ENCODE measurements at regions not wholly inside any gene's neighbourhood (a gene's known extent, or its start where the extent isn't known, plus 50 kb on each side); places are given as distances from the start of the nearest gene placed in this dataset.

- CTCF ChIA-PET: no interaction called here
- Mint-ChIP-seq H3K27me3 (ENCODE audit: insufficient read depth, unreplicated experiment) (peaks cover 4% of the 10 kb centered on the region), H3K4me3 (ENCODE audit: unreplicated experiment) (no peak overlapping the region), H3K27ac (ENCODE audit: unreplicated experiment) (no peak overlapping the region), H3K36me3 (ENCODE audit: insufficient read depth, unreplicated experiment) (no peaks in the 10 kb centered on the region), H3K4me1 (ENCODE audit: low read depth, unreplicated experiment) (no peaks in the 10 kb centered on the region), H3K9me3 (ENCODE audit: unreplicated experiment) (no peaks in the 10 kb centered on the region)
- TF ChIP-seq CTCF (IDR thresholded peaks at IDR 0.05; ENCODE audit: insufficient read depth in 1 of 2, low read depth in 1 of 2, low read length in 1 of 2, severe bottlenecking in 1 of 2, unreplicated experiment in 1 of 2): no peak
- POLR2A ChIA-PET: no interaction called here
- no TSS peak for BruUV-seq (replicated peaks)
- DNase-seq: no peak
- Histone ChIP-seq H3K36me3 (ENCODE audit: control insufficient read depth, insufficient read depth, low read length) (no peaks in the 10 kb centered on the region), H3K27me3 (replicated peaks; ENCODE audit: control insufficient read depth, insufficient read depth, low read length) (no peaks in the 10 kb centered on the region), H3K9me3 (no peaks in the 10 kb centered on the region), H3K4me1 (no peaks in the 10 kb centered on the region), H3K4me3 (ENCODE audit: low read depth, low read length) (no peak overlapping the region)
- intact Hi-C loops (cut with micrococcal nuclease; ENCODE audit: unreplicated experiment): no loop called here
These were observed 162.7 kb upstream of the S1PR3 start for GRCh38 chr9:88828492-88828974.

GRCh38 chr9:88829276-88829675 is 162.0 kb upstream of the S1PR3 start:
- no peaks in the 10 kb centered on the region for H3K4me1 ChIP-seq
- no TSS peak for BruUV-seq (replicated peaks)
- ChIA-PET POLR2A (no interaction called here), CTCF (no interaction called here)
- intact Hi-C loops (cut with micrococcal nuclease; ENCODE audit: unreplicated experiment): no loop called here
- TF ChIP-seq CTCF (IDR thresholded peaks at IDR 0.05; ENCODE audit: insufficient read depth in 1 of 2, low read depth in 1 of 2, low read length in 1 of 2, severe bottlenecking in 1 of 2, unreplicated experiment in 1 of 2): no peak
- Mint-ChIP-seq H3K9me3 (ENCODE audit: unreplicated experiment) (no peaks in the 10 kb centered on the region), H3K36me3 (ENCODE audit: insufficient read depth, unreplicated experiment) (no peaks in the 10 kb centered on the region), H3K4me3 (ENCODE audit: unreplicated experiment) (no peak overlapping the region), H3K27me3 (ENCODE audit: insufficient read depth, unreplicated experiment) (peaks cover 4% of the 10 kb centered on the region), H3K4me1 (ENCODE audit: low read depth, unreplicated experiment) (no peaks in the 10 kb centered on the region), H3K27ac (ENCODE audit: unreplicated experiment) (no peak overlapping the region)
- H3K4me3 ChIP-seq (ENCODE audit: low read depth, low read length): no peak overlapping the region
- DNase-seq: no peak
- no peaks in the 10 kb centered on the region for H3K27me3 ChIP-seq (replicated peaks; ENCODE audit: control insufficient read depth, insufficient read depth, low read length)
- no peaks in the 10 kb centered on the region for H3K36me3 ChIP-seq (ENCODE audit: control insufficient read depth, insufficient read depth, low read length)
- no peaks in the 10 kb centered on the region for H3K9me3 ChIP-seq

GRCh38 chr9:88831713-88832407 is 159.4 kb upstream of the S1PR3 start:
- Mint-ChIP-seq H3K4me1 (ENCODE audit: low read depth, unreplicated experiment) (no peaks in the 10 kb centered on the region), H3K27ac (ENCODE audit: unreplicated experiment) (no peak overlapping the region), H3K36me3 (ENCODE audit: insufficient read depth, unreplicated experiment) (no peaks in the 10 kb centered on the region), H3K9me3 (ENCODE audit: unreplicated experiment) (no peaks in the 10 kb centered on the region), H3K27me3 (ENCODE audit: insufficient read depth, unreplicated experiment) (peaks cover 6% of the 10 kb centered on the region), H3K4me3 (ENCODE audit: unreplicated experiment) (no peak overlapping the region)
- intact Hi-C loops (cut with micrococcal nuclease; ENCODE audit: unreplicated experiment): no loop called here
- no peak for DNase-seq
- Histone ChIP-seq H3K4me3 (ENCODE audit: low read depth, low read length) (no peak overlapping the region), H3K36me3 (ENCODE audit: control insufficient read depth, insufficient read depth, low read length) (no peaks in the 10 kb centered on the region), H3K27me3 (replicated peaks; ENCODE audit: control insufficient read depth, insufficient read depth, low read length) (no peaks in the 10 kb centered on the region), H3K9me3 (no peaks in the 10 kb centered on the region), H3K4me1 (no peaks in the 10 kb centered on the region)
- POLR2A ChIA-PET: no interaction called here
- TF ChIP-seq CTCF (IDR thresholded peaks at IDR 0.05; ENCODE audit: insufficient read depth in 1 of 2, low read depth in 1 of 2, low read length in 1 of 2, severe bottlenecking in 1 of 2, unreplicated experiment in 1 of 2): no peak
- CTCF ChIA-PET: no interaction called here
- BruUV-seq (replicated peaks): no TSS peak

All from Caco-2 (cell line).